Pons (tissue), 1 donor: ENCODE measurements at regions not wholly inside any gene's neighbourhood (a gene's known extent, or its start where the extent isn't known, plus 50 kb on each side); places are given as distances from the start of the nearest gene placed in this dataset.
"Not testable (repeated sequence)": the region's sequence is repeated elsewhere in the genome, so short reads cannot be mapped to it uniquely, and the experiment has no call there.

Source experiments
- DNase-seq: peaks from one replicate; pipeline ENCODE4 v3.0.0-alpha.2; 2016; ENCODE audit warnings: low spot score

GRCh38 chr2:71958426-71958825 is 189.2 kb downstream of the CYP26B1 start:
- not testable (repeated sequence) for DNase-seq

- DNase-seq: no peak
Observed at GRCh38 chr2:71952572-71953188, 195.0 kb downstream of the CYP26B1 start.

- DNase-seq: no peak
Observed at GRCh38 chr2:71951718-71952404, 195.8 kb downstream of the CYP26B1 start.

- DNase-seq: no peak
Observed at GRCh38 chr2:71951083-71951468, 196.6 kb downstream of the CYP26B1 start.

GRCh38 chr2:71950256-71951082 is 197.2 kb downstream of the CYP26B1 start:
- DNase-seq: no peak

- DNase-seq: no peak
Observed at GRCh38 chr2:71949537-71949798, 198.2 kb downstream of the CYP26B1 start.

GRCh38 chr2:71948781-71949536 is 198.7 kb downstream of the CYP26B1 start:
- no peak for DNase-seq

GRCh38 chr2:71947809-71948208 is 199.9 kb downstream of the CYP26B1 start:
- DNase-seq: no peak

GRCh38 chr2:71945603-71945959 is 202.1 kb downstream of the CYP26B1 start:
- DNase-seq: no peak

- no peak for DNase-seq
Observed at GRCh38 chr2:71944806-71945602, 202.7 kb downstream of the CYP26B1 start.

- DNase-seq: no peak
Observed at GRCh38 chr2:71944183-71944550, 203.5 kb downstream of the CYP26B1 start.

GRCh38 chr2:71943238-71944182 is 204.2 kb downstream of the CYP26B1 start:
- DNase-seq: peak; percentile 20

- no peak for DNase-seq
Observed at GRCh38 chr2:71941726-71942525, 205.7 kb downstream of the CYP26B1 start.

- no peak for DNase-seq
Observed at GRCh38 chr2:71940695-71941094, 207.0 kb downstream of the CYP26B1 start.

- DNase-seq: no peak
Observed at GRCh38 chr2:71939588-71940535, 207.8 kb downstream of the CYP26B1 start.

GRCh38 chr2:71938659-71939587 is 208.7 kb downstream of the CYP26B1 start:
- no peak for DNase-seq

GRCh38 chr2:71938108-71938507 is 209.6 kb downstream of the CYP26B1 start:
- no peak for DNase-seq

GRCh38 chr2:71937396-71937795 is 210.3 kb downstream of the CYP26B1 start:
- no peak for DNase-seq
